HG03159 (cell line): ENCODE measurements at regions not wholly inside any gene's neighbourhood (a gene's known extent, or its start where the extent isn't known, plus 50 kb on each side); places are given as distances from the start of the nearest gene placed in this dataset.

Experiments used
- ATAC-seq: cut with Tn5 transposase; IDR thresholded peaks from one replicate; pipeline ENCODE4 v1.9.1; 2021; ENCODE audit warnings: mild to moderate bottlenecking, moderate library complexity; ENCODE audit not compliant: unreplicated experiment

DNA sequence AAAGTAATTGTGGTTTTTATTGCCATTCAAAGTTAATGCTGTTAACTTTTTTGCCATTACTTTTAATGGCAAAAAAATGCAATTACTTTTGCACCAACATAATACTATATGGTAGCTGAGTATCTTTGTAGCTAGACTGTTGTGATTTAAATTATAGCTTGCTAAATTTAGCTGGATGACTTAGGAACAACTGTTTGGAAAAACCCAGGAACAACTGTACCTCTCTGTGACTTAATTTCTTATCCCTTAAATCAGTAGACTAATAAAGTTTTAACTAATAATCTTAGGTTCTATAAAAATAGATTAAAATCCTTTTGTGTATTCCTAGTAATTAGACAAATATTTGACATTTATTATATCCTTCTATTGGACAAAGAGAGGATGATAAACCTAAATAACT lies 268.2 kb downstream of the TENT5A start:
- no peak for ATAC-seq

DNA sequence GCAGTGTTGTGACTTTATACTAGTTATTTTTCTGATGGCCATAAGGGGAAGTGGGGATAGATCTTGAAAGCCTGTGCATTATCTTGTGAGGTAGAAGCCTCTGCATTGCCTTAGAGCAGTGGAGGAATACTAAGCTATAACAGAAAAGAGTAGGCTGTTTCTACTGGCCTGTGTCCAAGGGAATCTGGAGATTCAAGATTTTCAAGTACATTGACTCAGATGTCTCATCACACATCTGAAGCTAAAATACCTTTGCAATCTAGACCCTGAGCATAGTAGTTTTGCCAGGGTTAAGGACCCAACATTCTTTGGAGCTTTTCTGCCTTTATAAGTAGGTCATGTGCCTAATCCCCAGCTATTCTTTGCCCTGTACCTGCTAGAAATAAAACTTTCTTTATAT lies 272.3 kb downstream of the TENT5A start:
- ATAC-seq: no peak

DNA sequence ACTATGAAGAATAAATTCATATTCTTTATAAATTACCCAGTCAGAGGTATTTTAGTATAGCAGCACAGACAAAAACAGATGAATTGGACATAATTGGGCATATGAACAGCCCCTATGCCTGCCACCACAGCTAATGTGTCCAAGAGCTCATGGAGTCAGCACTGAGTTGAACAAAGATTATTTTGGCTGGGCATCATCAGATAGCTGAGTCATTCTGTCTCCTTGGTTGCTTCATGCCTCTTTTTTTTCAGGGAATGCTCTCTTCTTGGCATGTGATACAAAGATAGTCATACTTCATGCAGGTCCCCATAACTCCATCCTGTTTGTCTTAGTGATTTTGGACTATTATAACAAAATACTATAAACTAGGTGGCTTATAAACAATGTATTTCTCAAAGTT lies 275.6 kb downstream of the TENT5A start:
- ATAC-seq: no peak

DNA sequence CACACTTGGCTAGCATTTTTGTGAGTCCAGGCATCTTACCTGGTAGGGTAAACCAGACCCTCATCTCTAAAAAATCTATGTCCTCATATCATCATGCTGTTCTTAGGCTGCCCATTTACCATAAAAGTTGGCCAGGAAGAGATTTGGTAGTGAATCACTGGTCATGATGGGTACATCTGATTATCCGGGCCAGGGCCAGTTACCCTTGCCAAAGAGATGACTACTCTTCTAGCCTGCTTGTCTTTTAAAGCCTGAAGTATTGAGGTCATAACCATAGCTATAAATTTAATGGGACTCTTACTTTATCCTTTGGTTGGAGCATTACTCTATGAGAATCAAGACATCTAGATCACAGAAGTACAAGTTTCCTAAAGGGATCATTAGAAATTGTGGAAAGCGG lies 276.8 kb downstream of the TENT5A start:
- no peak for ATAC-seq

DNA sequence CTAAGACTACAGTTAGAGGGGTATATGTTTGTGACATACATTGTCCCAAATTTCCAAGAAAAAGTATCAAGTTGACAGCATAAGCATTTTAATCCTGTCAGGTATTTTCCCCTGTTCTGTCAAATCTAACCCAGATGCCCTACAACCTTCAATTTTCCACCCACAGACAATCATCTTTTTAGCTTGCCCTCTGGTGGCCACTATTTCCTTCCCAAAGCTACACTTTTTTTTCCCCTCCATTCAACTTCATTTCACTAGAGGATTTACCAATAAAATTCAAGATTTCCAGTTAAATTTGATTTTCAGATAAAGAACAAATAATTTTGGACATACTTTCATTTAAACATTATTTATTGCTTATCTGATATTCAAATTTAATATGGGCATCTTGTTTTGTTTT lies 286.6 kb downstream of the TENT5A start:
- ATAC-seq: no peak

DNA sequence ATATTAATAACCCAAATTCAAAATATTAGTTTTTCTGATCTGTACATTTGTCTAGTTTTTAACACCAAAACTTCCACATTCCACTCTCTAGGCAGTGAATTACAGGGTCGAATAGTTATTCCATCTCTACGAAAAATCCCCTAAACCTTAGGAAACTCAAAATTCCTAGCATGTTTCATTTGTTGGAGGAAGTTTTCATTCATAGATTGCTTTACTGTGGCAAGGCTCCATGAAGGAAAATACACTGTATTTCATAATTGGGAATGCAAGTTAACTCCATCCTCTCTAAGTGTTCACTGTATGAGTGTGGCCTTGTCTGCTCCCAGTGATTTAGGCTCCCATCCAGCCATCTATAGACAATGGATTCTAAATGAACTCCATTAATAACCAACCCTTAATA lies 296.1 kb downstream of the TENT5A start:
- no peak for ATAC-seq

DNA sequence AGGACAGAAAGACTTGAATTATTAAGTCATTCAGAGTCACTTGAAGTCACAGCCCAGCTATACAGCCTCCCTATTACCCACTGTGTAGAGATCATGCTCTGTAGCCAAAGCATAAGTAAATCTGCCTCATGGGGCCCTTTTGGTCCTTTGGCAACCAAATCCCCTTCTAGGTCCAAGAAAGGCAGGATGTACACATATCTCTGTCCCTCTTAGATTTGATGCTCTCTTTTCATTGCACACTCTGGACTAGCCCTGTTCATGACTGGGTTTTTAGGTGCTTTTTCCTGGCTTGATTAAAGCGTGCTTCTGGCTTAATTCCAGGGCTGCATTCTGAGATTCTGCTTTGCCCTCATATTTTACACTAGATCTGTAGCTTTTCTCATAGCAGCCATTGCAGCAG lies 296.8 kb downstream of the TENT5A start:
- no peak for ATAC-seq

DNA sequence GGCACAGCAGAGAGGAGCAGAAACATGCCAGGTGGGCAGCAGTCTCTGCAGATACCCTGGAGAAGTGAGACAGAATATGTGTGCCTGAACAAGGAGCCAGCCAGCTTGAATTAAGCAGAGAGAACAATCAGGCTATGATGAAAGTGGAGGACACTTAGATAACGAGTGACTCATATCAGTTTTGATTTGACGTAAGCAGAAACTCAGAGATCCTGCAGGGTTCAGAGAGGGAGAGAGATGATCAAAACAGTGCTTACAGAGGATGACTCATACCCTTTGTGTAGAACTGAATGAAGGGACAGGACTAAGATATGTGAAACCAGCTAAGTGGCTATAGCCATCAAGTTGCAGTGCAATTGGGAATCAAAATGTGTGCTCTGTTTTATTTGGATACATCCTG lies 300.7 kb downstream of the TENT5A start:
- no peak for ATAC-seq

DNA sequence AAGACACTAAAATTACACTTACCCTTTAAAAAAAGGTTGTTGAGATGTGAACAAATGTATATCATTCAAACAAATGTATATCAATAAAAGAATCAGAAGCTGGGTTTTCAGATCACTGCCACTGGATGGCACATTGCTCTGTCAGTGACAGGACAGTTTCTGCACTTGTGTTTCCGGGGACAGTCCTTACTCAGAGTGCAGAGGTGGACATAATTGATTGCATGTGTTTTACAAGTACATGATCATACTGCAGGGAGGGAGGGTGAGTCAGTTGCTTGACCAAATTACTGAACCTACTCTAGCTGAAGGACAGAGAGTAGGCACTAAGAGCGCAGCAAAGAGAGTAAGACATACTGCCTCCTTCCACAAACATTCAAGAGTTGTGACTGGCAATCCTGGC lies 302.3 kb downstream of the TENT5A start:
- ATAC-seq: no peak

DNA sequence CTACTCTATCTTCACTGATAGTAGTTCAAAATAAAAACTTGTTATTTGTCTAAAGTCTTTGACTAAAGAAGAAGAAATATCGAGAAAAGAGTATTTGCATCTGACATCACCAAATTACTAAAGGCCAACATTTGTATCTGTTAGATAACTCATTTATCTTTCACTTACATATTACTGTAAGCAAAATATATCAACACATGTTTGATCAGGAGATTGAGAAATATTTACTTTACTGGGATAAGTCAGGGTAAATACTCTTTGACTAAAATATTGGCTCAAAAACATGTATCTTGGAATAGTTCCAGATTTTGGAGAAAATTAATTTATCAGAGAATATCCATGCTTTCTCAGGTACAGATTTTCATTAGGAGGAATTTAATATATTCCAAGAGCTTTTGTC lies 306.0 kb downstream of the TENT5A start:
- ATAC-seq: no peak

DNA sequence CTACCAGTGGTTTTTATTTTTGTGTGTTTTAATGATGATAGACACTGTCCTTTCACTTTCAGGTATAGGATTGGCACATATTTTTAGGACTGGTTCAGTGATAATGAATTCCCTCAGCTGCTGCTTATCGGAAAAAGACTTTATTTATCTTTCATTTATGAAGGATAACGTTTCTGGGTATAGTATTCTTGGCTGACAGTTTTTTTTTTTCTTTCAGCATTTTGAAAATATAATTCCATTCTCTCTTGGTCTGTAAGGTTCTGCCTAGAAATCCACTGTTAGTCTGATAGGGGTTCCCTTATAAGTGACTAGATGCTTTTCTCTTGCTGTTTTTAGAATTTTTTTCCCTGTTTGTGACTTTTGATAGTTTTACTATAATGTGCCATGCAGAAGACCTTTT lies 313.1 kb downstream of the TENT5A start:
- no peak for ATAC-seq

DNA sequence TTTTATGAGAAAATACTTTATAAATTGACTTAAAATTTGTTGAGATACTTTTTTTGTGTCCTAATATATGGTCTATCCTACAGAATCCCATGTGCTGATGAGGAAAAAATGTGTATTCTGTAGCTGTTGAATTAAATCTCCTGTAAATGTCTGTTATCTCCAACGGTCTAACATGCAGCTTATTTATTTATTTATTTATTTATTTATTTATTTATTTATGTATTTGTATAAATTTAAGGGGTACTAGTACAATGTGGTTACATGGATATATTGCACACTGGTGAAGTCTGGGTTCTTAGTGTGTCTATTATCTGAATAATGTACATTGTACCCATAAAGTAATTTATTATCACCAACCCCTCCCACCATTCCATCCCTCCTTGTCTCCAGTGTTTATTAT lies 315.5 kb downstream of the TENT5A start:
- no peak for ATAC-seq

DNA sequence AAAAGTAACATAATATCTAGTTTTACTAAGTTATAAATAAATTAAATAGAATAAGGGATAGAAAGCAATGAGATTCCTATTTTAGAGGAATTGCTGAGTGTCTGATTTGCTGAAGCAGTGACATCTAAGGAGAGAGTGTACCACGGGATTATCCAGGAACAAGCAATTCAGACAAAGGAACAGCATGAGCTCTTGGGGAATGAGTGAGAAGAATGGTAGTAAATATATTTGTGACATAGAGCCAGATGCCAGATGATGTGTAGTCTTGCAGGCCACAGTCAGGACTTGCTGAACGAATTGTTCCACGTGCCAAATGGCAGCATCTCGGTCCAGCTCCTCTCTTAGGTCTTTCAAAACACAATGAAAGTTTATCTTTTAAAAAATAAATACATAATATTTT lies 339.2 kb downstream of the TENT5A start:
- no peak for ATAC-seq

DNA sequence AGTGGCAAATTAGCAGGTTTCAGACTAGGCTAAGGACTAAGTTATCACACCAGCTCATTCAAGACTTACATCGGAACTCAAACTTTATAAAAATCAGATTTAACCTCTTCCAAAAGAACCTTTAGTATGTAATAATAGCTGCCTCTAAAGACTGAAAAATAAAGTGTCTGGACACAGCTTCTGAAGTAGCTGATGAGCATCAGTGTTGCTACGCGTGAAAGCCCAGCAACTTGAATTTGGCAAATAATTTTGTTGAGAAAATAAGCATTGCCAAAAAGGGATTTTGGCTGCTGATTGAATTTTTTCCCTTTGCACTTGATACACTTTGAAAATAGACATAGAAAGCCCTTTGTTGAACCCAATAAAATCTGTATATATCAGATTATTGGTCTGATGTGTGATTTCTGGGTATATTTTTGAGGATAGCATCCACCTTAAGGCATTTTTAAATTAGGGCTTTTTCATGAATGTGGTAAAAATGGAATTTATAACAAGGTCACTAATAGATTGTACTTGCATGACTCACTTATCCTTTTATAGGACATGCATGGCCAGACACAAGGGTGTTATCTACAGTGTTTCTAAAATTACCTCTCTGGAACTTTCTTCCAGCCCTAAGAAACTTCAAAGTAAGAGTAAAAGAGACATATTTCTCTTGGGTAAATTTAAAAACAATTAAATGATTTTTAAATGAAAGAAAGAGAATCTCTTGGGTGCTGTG lies 350.4 kb downstream of the TENT5A start:
- no peak for ATAC-seq

DNA sequence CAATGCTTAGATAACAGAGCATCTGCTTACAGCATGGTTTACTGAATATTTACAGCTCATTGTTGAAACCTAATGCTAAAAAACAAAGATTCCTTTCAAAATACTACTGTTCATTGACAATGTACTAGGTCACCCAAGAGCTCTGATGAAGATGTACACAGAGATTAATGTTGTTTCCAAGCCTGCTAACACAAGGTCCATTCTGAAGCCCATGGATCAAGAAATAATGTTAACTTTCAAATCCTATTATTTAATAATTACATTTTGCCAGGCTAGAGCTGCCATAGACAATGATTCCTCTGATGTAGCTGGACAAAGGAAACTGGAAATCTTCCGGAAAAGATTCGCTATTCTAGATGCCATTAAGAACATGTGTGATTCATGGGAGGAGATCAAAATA lies 355.6 kb downstream of the TENT5A start:
- no peak for ATAC-seq

DNA sequence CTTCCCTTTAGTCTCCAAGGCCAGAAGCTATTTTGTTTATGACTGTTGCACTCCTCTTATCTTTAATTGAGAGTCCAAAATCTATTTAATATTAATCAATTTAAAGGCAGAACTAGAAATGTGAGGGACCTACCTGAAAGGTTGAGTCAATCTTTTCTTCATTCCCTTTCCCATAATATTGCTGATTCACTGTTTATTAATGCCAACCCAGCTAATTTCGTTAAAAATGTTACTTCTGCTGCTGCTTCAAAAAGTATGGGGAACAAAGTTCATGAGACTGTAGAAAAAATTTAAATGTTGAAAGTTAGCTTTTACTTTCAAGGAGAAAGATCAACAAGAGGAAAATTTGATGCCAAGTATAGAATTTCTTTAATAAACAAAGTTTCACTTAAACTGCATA lies 365.3 kb downstream of the TENT5A start:
- no peak for ATAC-seq

DNA sequence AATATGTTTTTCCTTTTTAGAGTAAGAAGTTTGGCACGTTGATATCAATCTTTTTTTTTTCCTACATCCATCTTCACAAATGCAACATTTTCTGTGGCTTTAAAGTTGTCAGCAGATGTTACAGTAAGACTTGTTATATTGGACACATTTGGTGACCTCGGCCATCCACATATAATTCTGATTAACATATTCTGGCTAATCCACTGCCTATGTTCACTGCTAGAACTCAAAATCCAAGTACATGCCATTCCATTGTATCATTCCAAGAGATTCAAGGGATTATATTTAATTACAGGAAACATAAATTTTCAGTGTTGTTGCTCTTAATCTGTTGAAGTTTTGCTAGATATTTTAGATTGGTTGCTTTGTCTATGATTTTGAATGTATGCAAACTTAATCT lies 367.6 kb downstream of the TENT5A start:
- no peak for ATAC-seq

DNA sequence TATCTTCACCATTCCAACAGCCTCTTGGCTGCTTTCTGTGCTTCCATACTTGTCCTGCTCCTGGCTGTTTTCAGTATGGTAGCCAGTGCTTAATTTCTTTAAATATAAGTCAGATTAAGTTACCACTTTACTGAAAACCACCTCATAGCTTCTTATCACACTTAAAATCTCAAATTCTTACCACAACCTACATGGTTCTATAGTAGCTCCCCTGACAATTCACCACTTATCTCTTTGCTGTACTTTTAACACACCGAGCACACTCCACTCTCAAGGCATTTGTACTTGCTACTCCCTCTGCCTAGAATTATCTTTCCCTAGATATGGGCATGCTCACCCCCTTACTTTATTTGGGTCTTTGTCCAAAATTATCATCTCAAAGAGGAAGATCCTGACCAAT lies 369.0 kb downstream of the TENT5A start:
- no peak for ATAC-seq

DNA sequence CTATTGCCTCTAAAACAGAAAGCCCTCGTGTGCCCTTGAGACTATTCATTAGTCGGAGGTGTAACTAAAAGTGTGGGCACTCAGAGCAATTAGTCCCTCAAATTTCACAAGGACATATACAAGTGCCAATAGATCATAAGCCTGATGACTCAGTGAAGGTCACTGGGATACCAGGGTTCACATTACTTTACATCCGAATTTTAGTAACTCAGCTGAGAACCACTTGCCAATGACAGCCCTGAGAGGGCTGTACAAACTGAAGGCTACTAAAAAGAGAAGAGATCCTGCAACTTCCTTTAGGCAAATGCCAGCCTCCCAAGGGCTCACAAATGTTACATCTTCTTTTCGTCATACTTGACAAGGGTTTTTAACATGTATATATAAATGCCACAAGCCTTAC lies 369.6 kb downstream of the TENT5A start:
- ATAC-seq: no peak

DNA sequence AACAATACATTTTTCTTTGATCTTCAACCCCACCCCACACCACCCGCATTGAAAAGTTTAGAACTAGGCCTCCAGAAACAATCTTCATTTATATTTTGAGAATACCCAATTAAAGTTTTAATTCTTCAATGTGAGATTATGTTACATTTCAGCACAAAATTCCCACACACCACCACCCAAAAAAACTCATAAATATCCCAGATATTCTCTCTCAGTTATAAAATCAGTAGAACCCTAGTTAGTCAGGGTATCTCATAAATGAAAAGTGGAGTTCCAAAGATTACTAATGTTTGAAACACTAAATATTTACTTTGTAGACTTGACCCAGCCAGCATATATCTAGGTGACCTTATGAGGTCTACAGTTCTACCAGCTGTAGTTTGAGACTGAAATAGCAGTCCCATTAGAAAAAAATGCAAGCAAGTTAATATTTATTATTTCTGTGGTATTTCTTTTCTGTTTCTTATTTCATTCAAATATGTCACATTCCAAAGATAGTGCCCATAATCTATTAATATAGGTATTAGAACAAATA lies 371.0 kb downstream of the TENT5A start:
- no peak for ATAC-seq

DNA sequence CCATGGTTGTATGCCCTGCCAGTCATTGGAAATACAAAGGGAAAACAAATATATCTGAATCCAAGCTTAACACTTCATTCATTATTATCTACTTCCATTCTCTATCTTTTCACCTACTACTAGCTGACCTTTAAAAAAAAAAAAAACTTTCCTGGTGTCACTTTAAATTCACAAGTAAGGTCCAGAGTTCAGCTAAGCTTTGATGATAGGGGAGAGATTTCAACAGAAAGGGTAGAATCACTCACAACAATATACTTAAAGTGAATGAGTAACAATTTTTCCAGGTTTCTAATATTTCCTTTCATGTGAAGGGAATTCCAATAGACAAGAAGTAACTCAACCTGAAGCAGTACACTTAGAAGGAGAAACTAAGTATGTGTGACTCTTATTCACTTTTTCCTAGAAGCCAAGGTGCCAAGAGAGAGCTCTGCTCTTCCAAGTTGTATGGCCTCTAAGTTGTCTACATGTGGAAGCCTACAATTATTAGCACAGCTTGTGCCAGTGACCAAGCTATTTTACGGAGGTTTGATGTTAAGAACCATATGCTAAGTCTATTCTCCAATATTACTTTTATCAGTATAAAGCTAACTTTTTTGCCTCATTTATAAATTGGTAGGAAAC lies 371.7 kb downstream of the TENT5A start:
- no peak for ATAC-seq

DNA sequence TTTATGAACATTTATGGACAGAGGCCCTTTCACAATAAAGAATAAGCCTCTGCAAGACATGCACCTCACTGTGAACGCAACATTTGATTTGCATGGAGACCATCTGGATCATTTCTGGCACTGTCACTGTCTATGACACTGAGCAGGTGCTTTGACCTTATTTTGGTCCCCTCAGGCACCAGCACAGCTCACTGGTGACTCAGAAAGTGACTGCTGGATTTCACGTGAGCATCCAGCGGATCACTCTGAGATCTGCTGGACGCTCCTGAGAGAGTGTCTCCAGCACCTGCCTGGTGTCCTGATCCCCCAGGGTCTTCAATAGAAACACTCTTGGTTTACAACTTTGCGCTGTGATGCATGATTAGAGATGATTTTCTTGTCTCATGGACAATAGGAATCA lies 375.7 kb downstream of the TENT5A start:
- no peak for ATAC-seq

DNA sequence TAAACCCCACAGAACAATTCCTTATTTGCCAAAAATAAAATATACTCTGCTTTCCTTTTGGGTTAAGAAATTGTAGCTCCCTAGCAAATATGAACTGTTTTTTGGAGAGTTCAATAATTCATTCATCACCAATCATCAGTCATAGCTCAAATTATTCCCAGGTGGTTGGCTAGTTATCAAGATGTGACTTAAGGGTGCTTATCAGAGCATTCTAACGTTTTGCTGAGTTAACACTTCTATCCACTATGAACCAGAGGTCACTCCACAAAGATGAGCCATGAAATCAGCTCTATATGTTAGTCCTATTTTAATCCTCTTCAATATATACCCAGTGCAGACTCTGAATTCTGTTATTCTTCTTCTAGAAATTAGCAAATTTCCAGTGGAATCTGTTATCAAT lies 379.1 kb downstream of the TENT5A start:
- no peak for ATAC-seq
